ENCODE measurements at regions not wholly inside any gene's neighbourhood (a gene's known extent, or its start where the extent isn't known, plus 50 kb on each side); places are given as distances from the start of the nearest gene placed in this dataset.

- no peak for DNase-seq (ENCODE audit: low read depth, low spot score)
- FAIRE-seq = no peak
- H3K27me3 ChIP-seq (ENCODE audit: control insufficient read depth, extremely low read depth, insufficient read depth, low read length) = no peaks in the 10 kb centered on the region
- no peaks in the 10 kb centered on the region for H3K36me3 ChIP-seq (ENCODE audit: control insufficient read depth in 2 of 2, extremely low read depth in 1 of 2, insufficient read depth in 2 of 2, low read length in 2 of 2)
- no peak overlapping the region for H3K4me3 ChIP-seq (ENCODE audit: control insufficient read depth in 2 of 3, extremely low read depth in 1 of 3, insufficient read depth in 2 of 3, low read depth in 1 of 3, low read length in 3 of 3)
- H3K9me1 ChIP-seq (ENCODE audit: control insufficient read depth, extremely low read depth, insufficient read depth, low read length) = no peaks in the 10 kb centered on the region
- H3K4me1 ChIP-seq (ENCODE audit: control insufficient read depth, extremely low read depth, insufficient read depth, low read length) = no peaks in the 10 kb centered on the region
- no peaks in the 10 kb centered on the region for H3K79me2 ChIP-seq (ENCODE audit: control insufficient read depth, insufficient read depth, low read length)
- TF ChIP-seq EZH2 (IDR thresholded peaks at IDR 0.05; ENCODE audit: low read length) (no peak), CTCF (optimal IDR thresholded peaks at IDR 0.05 in 1 of 3, IDR thresholded peaks at IDR 0.05 in 1 of 3, conservative IDR thresholded peaks at IDR 0.05 in 1 of 3; ENCODE audit: extremely low read depth in 1 of 3, insufficient read depth in 2 of 3, low read length in 3 of 3) (no peak)
- no peak overlapping the region for H2AFZ ChIP-seq (ENCODE audit: control insufficient read depth, low read length)
- dilution Hi-C loops (cut with MboI; ENCODE audit: extremely low pct_ligation_motif_present, low sequenced_read_pairs) = no loop called here
- H3K27ac ChIP-seq (ENCODE audit: control insufficient read depth, insufficient read depth, low read length) = no peak overlapping the region
- no peak overlapping the region for H3K9ac ChIP-seq (ENCODE audit: control insufficient read depth, extremely low read depth, insufficient read depth, low read length)
- no peaks in the 10 kb centered on the region for H3K9me3 ChIP-seq (ENCODE audit: control insufficient read depth, low read depth, low read length)
- H3K4me2 ChIP-seq (ENCODE audit: control insufficient read depth, extremely low read depth, insufficient read depth, low read depth, low read length) = no peak overlapping the region
- H4K20me1 ChIP-seq (ENCODE audit: control insufficient read depth, extremely low read depth, insufficient read depth, low read length) = no peaks in the 10 kb centered on the region
Observed at GRCh38 chr13:76225815-76226489, 589.8 kb downstream of the LMO7 start.

- H2AFZ ChIP-seq (ENCODE audit: control insufficient read depth, low read length) = no peak overlapping the region
- no peak for DNase-seq (ENCODE audit: low read depth, low spot score)
- H3K9me1 ChIP-seq (ENCODE audit: control insufficient read depth, extremely low read depth, insufficient read depth, low read length) = no peaks in the 10 kb centered on the region
- no peaks in the 10 kb centered on the region for H3K4me1 ChIP-seq (ENCODE audit: control insufficient read depth, extremely low read depth, insufficient read depth, low read length)
- no peak overlapping the region for H3K4me2 ChIP-seq (ENCODE audit: control insufficient read depth, extremely low read depth, insufficient read depth, low read depth, low read length)
- H3K79me2 ChIP-seq (ENCODE audit: control insufficient read depth, insufficient read depth, low read length) = no peaks in the 10 kb centered on the region
- no peak overlapping the region for H3K9ac ChIP-seq (ENCODE audit: control insufficient read depth, extremely low read depth, insufficient read depth, low read length)
- H3K4me3 ChIP-seq (ENCODE audit: control insufficient read depth in 2 of 3, extremely low read depth in 1 of 3, insufficient read depth in 2 of 3, low read depth in 1 of 3, low read length in 3 of 3) = no peak overlapping the region
- no peaks in the 10 kb centered on the region for H3K9me3 ChIP-seq (ENCODE audit: control insufficient read depth, low read depth, low read length)
- H4K20me1 ChIP-seq (ENCODE audit: control insufficient read depth, extremely low read depth, insufficient read depth, low read length) = no peaks in the 10 kb centered on the region
- dilution Hi-C loops (cut with MboI; ENCODE audit: extremely low pct_ligation_motif_present, low sequenced_read_pairs) = no loop called here
- H3K36me3 ChIP-seq (ENCODE audit: control insufficient read depth in 2 of 2, extremely low read depth in 1 of 2, insufficient read depth in 2 of 2, low read length in 2 of 2) = no peaks in the 10 kb centered on the region
- FAIRE-seq = no peak
- H3K27me3 ChIP-seq (ENCODE audit: control insufficient read depth, extremely low read depth, insufficient read depth, low read length) = no peaks in the 10 kb centered on the region
- H3K27ac ChIP-seq (ENCODE audit: control insufficient read depth, insufficient read depth, low read length) = no peak overlapping the region
- TF ChIP-seq CTCF (optimal IDR thresholded peaks at IDR 0.05 in 1 of 3, IDR thresholded peaks at IDR 0.05 in 1 of 3, conservative IDR thresholded peaks at IDR 0.05 in 1 of 3; ENCODE audit: extremely low read depth in 1 of 3, insufficient read depth in 2 of 3, low read length in 3 of 3) (no peak), EZH2 (IDR thresholded peaks at IDR 0.05; ENCODE audit: low read length) (no peak)
Observed at GRCh38 chr13:76223999-76224398, 587.9 kb downstream of the LMO7 start.
